ENCODE measurements at regions not wholly inside any gene's neighbourhood (a gene's known extent, or its start where the extent isn't known, plus 50 kb on each side); places are given as distances from the start of the nearest gene placed in this dataset.
"Not testable (repeated sequence)": the region's sequence is repeated elsewhere in the genome, so short reads cannot be mapped to it uniquely, and the experiment has no call there.

- Histone ChIP-seq H3K27ac (ENCODE audit: low read depth, low read length) (no peak overlapping the region), H3K4me3 (ENCODE audit: low read depth, low read length) (no peak overlapping the region)
Observed at GRCh38 chr4:27119239-27119638, 258.6 kb downstream of the STIM2 start.

GRCh38 chr4:27121830-27122229 lies 261.2 kb downstream of the STIM2 start:
- Histone ChIP-seq H3K9me3 (ENCODE audit: control insufficient read depth, insufficient read depth, low read length) (no peaks in the 10 kb centered on the region), H3K27me3 (ENCODE audit: control insufficient read depth, insufficient read depth, low read length) (no peaks in the 10 kb centered on the region), H3K27ac (ENCODE audit: low read depth, low read length) (peak overlapping the region; percentile 100), H3K36me3 (ENCODE audit: control insufficient read depth, insufficient read depth, low read length) (no peaks in the 10 kb centered on the region), H3K4me1 (ENCODE audit: control insufficient read depth, insufficient read depth, low read length) (peaks cover 33% of the 10 kb centered on the region), H3K9ac (ENCODE audit: low read depth, low read length) (no peak overlapping the region), H3K4me3 (ENCODE audit: low read depth, low read length) (0 out of 2 replicates have a peak overlapping the region, but pooled peaks have one; percentile 1)

More at GRCh38 chr4:27119239-27119638, 258.6 kb downstream of the STIM2 start:
- H3K9me3 ChIP-seq (ENCODE audit: control insufficient read depth, insufficient read depth, low read length) = no peaks in the 10 kb centered on the region
- no peak overlapping the region for H3K9ac ChIP-seq (ENCODE audit: low read depth, low read length)
- no peaks in the 10 kb centered on the region for H3K27me3 ChIP-seq (ENCODE audit: control insufficient read depth, insufficient read depth, low read length)
- no peaks in the 10 kb centered on the region for H3K36me3 ChIP-seq (ENCODE audit: control insufficient read depth, insufficient read depth, low read length)
- peaks cover 41% of the 10 kb centered on the region for H3K4me1 ChIP-seq (ENCODE audit: control insufficient read depth, insufficient read depth, low read length)

GRCh38 chr4:27123123-27123768 lies 262.6 kb downstream of the STIM2 start:
- no peaks in the 10 kb centered on the region for H3K9me3 ChIP-seq (ENCODE audit: control insufficient read depth, insufficient read depth, low read length)
- H3K4me1 ChIP-seq (ENCODE audit: control insufficient read depth, insufficient read depth, low read length) = peaks cover 42% of the 10 kb centered on the region
- no peaks in the 10 kb centered on the region for H3K36me3 ChIP-seq (ENCODE audit: control insufficient read depth, insufficient read depth, low read length)
- H3K4me3 ChIP-seq (ENCODE audit: low read depth, low read length) = peak overlapping the region; percentile 39
- peak overlapping the region; percentile 79 for H3K9ac ChIP-seq (ENCODE audit: low read depth, low read length)
- H3K27me3 ChIP-seq (ENCODE audit: control insufficient read depth, insufficient read depth, low read length) = no peaks in the 10 kb centered on the region
- H3K27ac ChIP-seq (ENCODE audit: low read depth, low read length) = peak overlapping the region; percentile 100

- peak overlapping the region; percentile 40; the same call in 1 of the 2 replicates for H3K9ac ChIP-seq (ENCODE audit: low read depth, low read length)
- H3K4me3 ChIP-seq (ENCODE audit: low read depth, low read length) = no peak overlapping the region
- H3K4me1 ChIP-seq (ENCODE audit: control insufficient read depth, insufficient read depth, low read length) = peaks cover 42% of the 10 kb centered on the region
- H3K27ac ChIP-seq (ENCODE audit: low read depth, low read length) = peak overlapping the region; percentile 100
- H3K36me3 ChIP-seq (ENCODE audit: control insufficient read depth, insufficient read depth, low read length) = no peaks in the 10 kb centered on the region
- H3K27me3 ChIP-seq (ENCODE audit: control insufficient read depth, insufficient read depth, low read length) = no peaks in the 10 kb centered on the region
- no peaks in the 10 kb centered on the region for H3K9me3 ChIP-seq (ENCODE audit: control insufficient read depth, insufficient read depth, low read length)
Observed at GRCh38 chr4:27123769-27124124, 263.1 kb downstream of the STIM2 start.

- not testable (repeated sequence) for H3K27me3 ChIP-seq (ENCODE audit: control insufficient read depth, insufficient read depth, low read length); H3K4me3 ChIP-seq (ENCODE audit: low read depth, low read length); H3K36me3 ChIP-seq (ENCODE audit: control insufficient read depth, insufficient read depth, low read length); H3K9ac ChIP-seq (ENCODE audit: low read depth, low read length); H3K9me3 ChIP-seq (ENCODE audit: control insufficient read depth, insufficient read depth, low read length)
- peaks cover 41% of the 10 kb centered on the region for H3K4me1 ChIP-seq (ENCODE audit: control insufficient read depth, insufficient read depth, low read length)
- H3K27ac ChIP-seq (ENCODE audit: low read depth, low read length) = peak overlapping the region; percentile 59
Observed at GRCh38 chr4:27126895-27127294, 266.3 kb downstream of the STIM2 start.

GRCh38 chr4:27128443-27128842 lies 267.8 kb downstream of the STIM2 start:
- Histone ChIP-seq H3K9me3 (ENCODE audit: control insufficient read depth, insufficient read depth, low read length) (no peaks in the 10 kb centered on the region; the same call in 1 of the 2 replicates), H3K27ac (ENCODE audit: low read depth, low read length) (no peak overlapping the region), H3K4me1 (ENCODE audit: control insufficient read depth, insufficient read depth, low read length) (peaks cover 26% of the 10 kb centered on the region), H3K9ac (ENCODE audit: low read depth, low read length) (no peak overlapping the region), H3K4me3 (ENCODE audit: low read depth, low read length) (no peak overlapping the region), H3K27me3 (ENCODE audit: control insufficient read depth, insufficient read depth, low read length) (no peaks in the 10 kb centered on the region), H3K36me3 (ENCODE audit: control insufficient read depth, insufficient read depth, low read length) (no peaks in the 10 kb centered on the region)

GRCh38 chr4:27129871-27130366 lies 269.3 kb downstream of the STIM2 start:
- Histone ChIP-seq H3K27me3 (ENCODE audit: control insufficient read depth, insufficient read depth, low read length) (no peaks in the 10 kb centered on the region), H3K36me3 (ENCODE audit: control insufficient read depth, insufficient read depth, low read length) (no peaks in the 10 kb centered on the region), H3K4me1 (ENCODE audit: control insufficient read depth, insufficient read depth, low read length) (peaks cover 18% of the 10 kb centered on the region), H3K9ac (ENCODE audit: low read depth, low read length) (no peak overlapping the region), H3K9me3 (ENCODE audit: control insufficient read depth, insufficient read depth, low read length) (peaks cover 4% of the 10 kb centered on the region), H3K27ac (ENCODE audit: low read depth, low read length) (peak overlapping the region; percentile 82), H3K4me3 (ENCODE audit: low read depth, low read length) (no peak overlapping the region)

GRCh38 chr4:27132497-27132896 lies 271.9 kb downstream of the STIM2 start:
- Histone ChIP-seq H3K4me3 (ENCODE audit: low read depth, low read length) (no peak overlapping the region), H3K27ac (ENCODE audit: low read depth, low read length) (no peak overlapping the region), H3K36me3 (ENCODE audit: control insufficient read depth, insufficient read depth, low read length) (no peaks in the 10 kb centered on the region), H3K4me1 (ENCODE audit: control insufficient read depth, insufficient read depth, low read length) (peaks cover 12% of the 10 kb centered on the region), H3K27me3 (ENCODE audit: control insufficient read depth, insufficient read depth, low read length) (no peaks in the 10 kb centered on the region), H3K9me3 (ENCODE audit: control insufficient read depth, insufficient read depth, low read length) (peaks cover 4% of the 10 kb centered on the region), H3K9ac (ENCODE audit: low read depth, low read length) (no peak overlapping the region)

- peaks cover 17% of the 10 kb centered on the region; the same call in 1 of the 2 replicates for H3K9me3 ChIP-seq (ENCODE audit: control insufficient read depth, insufficient read depth, low read length)
- no peaks in the 10 kb centered on the region for H3K27me3 ChIP-seq (ENCODE audit: control insufficient read depth, insufficient read depth, low read length)
- H3K36me3 ChIP-seq (ENCODE audit: control insufficient read depth, insufficient read depth, low read length) = no peaks in the 10 kb centered on the region
- H3K4me1 ChIP-seq (ENCODE audit: control insufficient read depth, insufficient read depth, low read length) = peaks cover 11% of the 10 kb centered on the region
- H3K9ac ChIP-seq (ENCODE audit: low read depth, low read length) = no peak overlapping the region
- H3K4me3 ChIP-seq (ENCODE audit: low read depth, low read length) = no peak overlapping the region
- no peak overlapping the region for H3K27ac ChIP-seq (ENCODE audit: low read depth, low read length)
Observed at GRCh38 chr4:27140486-27140885, 279.8 kb downstream of the STIM2 start.

- peaks cover 17% of the 10 kb centered on the region; the same call in 1 of the 2 replicates for H3K9me3 ChIP-seq (ENCODE audit: control insufficient read depth, insufficient read depth, low read length)
- no peaks in the 10 kb centered on the region for H3K27me3 ChIP-seq (ENCODE audit: control insufficient read depth, insufficient read depth, low read length)
- no peak overlapping the region for H3K27ac ChIP-seq (ENCODE audit: low read depth, low read length)
- H3K9ac ChIP-seq (ENCODE audit: low read depth, low read length) = no peak overlapping the region
- H3K4me1 ChIP-seq (ENCODE audit: control insufficient read depth, insufficient read depth, low read length) = peaks cover 11% of the 10 kb centered on the region
- H3K36me3 ChIP-seq (ENCODE audit: control insufficient read depth, insufficient read depth, low read length) = no peaks in the 10 kb centered on the region
- no peak overlapping the region for H3K4me3 ChIP-seq (ENCODE audit: low read depth, low read length)
Observed at GRCh38 chr4:27141530-27141929, 280.9 kb downstream of the STIM2 start.

GRCh38 chr4:27142841-27143240 lies 282.2 kb downstream of the STIM2 start:
- no peak overlapping the region for H3K27ac ChIP-seq (ENCODE audit: low read depth, low read length)
- peaks cover 11% of the 10 kb centered on the region for H3K4me1 ChIP-seq (ENCODE audit: control insufficient read depth, insufficient read depth, low read length)
- H3K27me3 ChIP-seq (ENCODE audit: control insufficient read depth, insufficient read depth, low read length) = no peaks in the 10 kb centered on the region
- no peaks in the 10 kb centered on the region for H3K36me3 ChIP-seq (ENCODE audit: control insufficient read depth, insufficient read depth, low read length)
- H3K9ac ChIP-seq (ENCODE audit: low read depth, low read length) = no peak overlapping the region
- H3K9me3 ChIP-seq (ENCODE audit: control insufficient read depth, insufficient read depth, low read length) = peaks cover 17% of the 10 kb centered on the region; the same call in 1 of the 2 replicates
- H3K4me3 ChIP-seq (ENCODE audit: low read depth, low read length) = no peak overlapping the region

Measured in HUES48 (cell line).